ENCODE measurements at regions not wholly inside any gene's neighbourhood (a gene's known extent, or its start where the extent isn't known, plus 50 kb on each side); places are given as distances from the start of the nearest gene placed in this dataset.
A peak's percentile ranks its signal among the peaks of the same experiment; 100 is the strongest.

- peaks cover 0 to 50% of the 10 kb centered on the region in 2 donors for H3K4me1 ChIP-seq (ENCODE audit: control insufficient read depth in 1 of 2, low read depth in 2 of 2)
- no peaks in the 10 kb centered on the region for H3K36me3 ChIP-seq
- H3K4me3 ChIP-seq: no peak overlapping the region
- ATAC-seq (ENCODE audit: insufficient number of reproducible peaks, low FRiP score, low read depth): no peak
- TF ChIP-seq, protein P1, sequence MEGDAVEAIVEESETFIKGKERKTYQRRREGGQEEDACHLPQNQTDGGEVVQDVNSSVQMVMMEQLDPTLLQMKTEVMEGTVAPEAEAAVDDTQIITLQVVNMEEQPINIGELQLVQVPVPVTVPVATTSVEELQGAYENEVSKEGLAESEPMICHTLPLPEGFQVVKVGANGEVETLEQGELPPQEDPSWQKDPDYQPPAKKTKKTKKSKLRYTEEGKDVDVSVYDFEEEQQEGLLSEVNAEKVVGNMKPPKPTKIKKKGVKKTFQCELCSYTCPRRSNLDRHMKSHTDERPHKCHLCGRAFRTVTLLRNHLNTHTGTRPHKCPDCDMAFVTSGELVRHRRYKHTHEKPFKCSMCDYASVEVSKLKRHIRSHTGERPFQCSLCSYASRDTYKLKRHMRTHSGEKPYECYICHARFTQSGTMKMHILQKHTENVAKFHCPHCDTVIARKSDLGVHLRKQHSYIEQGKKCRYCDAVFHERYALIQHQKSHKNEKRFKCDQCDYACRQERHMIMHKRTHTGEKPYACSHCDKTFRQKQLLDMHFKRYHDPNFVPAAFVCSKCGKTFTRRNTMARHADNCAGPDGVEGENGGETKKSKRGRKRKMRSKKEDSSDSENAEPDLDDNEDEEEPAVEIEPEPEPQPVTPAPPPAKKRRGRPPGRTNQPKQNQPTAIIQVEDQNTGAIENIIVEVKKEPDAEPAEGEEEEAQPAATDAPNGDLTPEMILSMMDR (IDR thresholded peaks at IDR 0.05): no peak
- peak overlapping the region; percentile 17 to 64 for H3K27ac ChIP-seq
- DNase-seq (ENCODE audit: low spot score): no peak
- H3K27me3 ChIP-seq (replicated peaks; ENCODE audit: insufficient read depth): no peaks in the 10 kb centered on the region
- H3K9me3 ChIP-seq: no peaks in the 10 kb centered on the region
Measured at GRCh38 chrX:10798041-10798440, 177.7 kb upstream of the MID1 start.

DNA sequence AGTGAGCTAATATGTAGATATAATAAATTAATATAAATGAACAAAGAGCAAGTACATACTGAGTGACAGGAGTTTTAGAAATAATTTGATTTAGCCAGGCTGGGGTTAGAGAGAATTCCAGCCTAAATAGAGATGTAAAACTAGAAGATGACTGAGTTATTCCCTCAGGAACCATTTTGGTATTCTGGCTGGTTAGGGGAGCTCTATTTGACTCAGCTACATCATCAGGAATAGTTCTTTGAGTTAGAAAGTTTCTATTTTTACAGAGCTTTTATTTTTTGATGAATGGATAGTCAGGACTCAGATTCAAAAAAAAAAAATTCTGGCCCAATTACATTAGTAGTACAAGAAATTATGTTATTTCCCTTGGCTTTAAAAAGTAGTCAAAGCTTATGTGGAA lies 180.4 kb upstream of the MID1 start:
- H3K4me3 ChIP-seq: no peak overlapping the region
- no peaks in the 10 kb centered on the region for H3K9me3 ChIP-seq
- H3K4me1 ChIP-seq (ENCODE audit: control insufficient read depth in 1 of 2, low read depth in 2 of 2): peaks cover 0 to 32% of the 10 kb centered on the region in 2 donors
- H3K27me3 ChIP-seq (replicated peaks; ENCODE audit: insufficient read depth): no peaks in the 10 kb centered on the region
- no peak for ATAC-seq (ENCODE audit: insufficient number of reproducible peaks, low FRiP score, low read depth)
- DNase-seq (ENCODE audit: low spot score): no peak
- no peaks in the 10 kb centered on the region for H3K36me3 ChIP-seq
- TF ChIP-seq, protein P1 (IDR thresholded peaks at IDR 0.05): no peak
- peak overlapping the region; percentile 63 to 71 for H3K27ac ChIP-seq

GRCh38 chrX:10811111-10811510 lies 190.7 kb upstream of the MID1 start:
- ATAC-seq (ENCODE audit: insufficient number of reproducible peaks, low FRiP score, low read depth) (no peak), DNase-seq (ENCODE audit: low spot score) (no peak)
- Histone ChIP-seq H3K4me3 (no peak overlapping the region), H3K27ac (no peak overlapping the region), H3K27me3 (replicated peaks; ENCODE audit: insufficient read depth) (no peaks in the 10 kb centered on the region), H3K36me3 (no peaks in the 10 kb centered on the region), H3K9me3 (no peaks in the 10 kb centered on the region), H3K4me1 (ENCODE audit: control insufficient read depth in 1 of 2, low read depth in 2 of 2) (no peaks in the 10 kb centered on the region)
- TF ChIP-seq, protein P1 (IDR thresholded peaks at IDR 0.05): no peak

DNA sequence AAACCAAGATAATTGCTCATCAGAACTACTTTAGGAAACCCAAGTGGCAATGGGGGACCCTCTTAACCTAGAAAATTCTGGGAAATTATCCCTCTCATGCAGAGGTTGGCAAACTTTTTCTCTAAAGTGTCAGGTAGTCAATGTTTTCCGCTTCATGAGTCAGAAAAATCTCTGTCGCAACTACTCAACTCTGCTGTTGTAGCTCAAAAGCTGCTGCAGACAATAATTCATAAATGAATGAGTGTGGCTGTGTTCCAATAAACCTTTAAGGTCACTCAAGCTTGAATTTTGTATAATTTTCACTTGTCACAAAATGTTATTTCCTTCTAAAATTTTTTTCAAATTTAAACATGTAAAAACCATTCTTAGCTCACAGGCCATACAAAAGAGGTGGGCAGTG lies 193.4 kb upstream of the MID1 start:
- no peaks in the 10 kb centered on the region for H3K4me1 ChIP-seq (ENCODE audit: control insufficient read depth in 1 of 2, low read depth in 2 of 2)
- H3K36me3 ChIP-seq: no peaks in the 10 kb centered on the region
- H3K27me3 ChIP-seq (replicated peaks; ENCODE audit: insufficient read depth): no peaks in the 10 kb centered on the region
- no peak overlapping the region for H3K4me3 ChIP-seq
- DNase-seq (ENCODE audit: low spot score) (no peak), ATAC-seq (ENCODE audit: insufficient number of reproducible peaks, low FRiP score, low read depth) (no peak)
- TF ChIP-seq, protein P1 (IDR thresholded peaks at IDR 0.05): no peak
- H3K9me3 ChIP-seq: no peaks in the 10 kb centered on the region
- H3K27ac ChIP-seq: no peak overlapping the region

DNA sequence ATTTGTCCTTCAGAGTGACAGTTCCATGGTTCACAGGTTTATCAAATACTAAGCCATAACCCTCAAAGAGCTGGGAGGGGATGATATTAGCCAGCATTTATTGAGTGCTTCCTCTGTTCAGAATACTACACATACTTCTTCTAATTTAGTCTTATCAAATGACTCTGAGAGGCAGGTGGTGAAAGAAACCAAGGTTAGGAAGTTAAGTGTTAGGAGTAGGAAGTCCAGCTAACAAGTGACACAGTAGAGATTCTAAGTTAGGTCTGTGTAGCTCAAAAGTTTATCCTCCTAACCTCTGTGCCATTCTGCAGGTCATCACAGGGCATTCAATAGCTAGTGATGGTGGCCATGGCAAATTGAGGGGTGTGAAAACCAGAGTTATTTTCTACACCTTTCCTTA lies 198.3 kb upstream of the MID1 start:
- ATAC-seq (ENCODE audit: insufficient number of reproducible peaks, low FRiP score, low read depth) (no peak), DNase-seq (ENCODE audit: low spot score) (no peak)
- TF ChIP-seq, protein P1 (IDR thresholded peaks at IDR 0.05): no peak
- Histone ChIP-seq H3K27me3 (replicated peaks; ENCODE audit: insufficient read depth) (no peaks in the 10 kb centered on the region), H3K9me3 (no peaks in the 10 kb centered on the region), H3K27ac (no peak overlapping the region), H3K36me3 (no peaks in the 10 kb centered on the region), H3K4me3 (no peak overlapping the region), H3K4me1 (ENCODE audit: control insufficient read depth in 1 of 2, low read depth in 2 of 2) (peaks cover 0 to 4% of the 10 kb centered on the region in 2 donors)
